GM19043 (cell line): ENCODE measurements at regions not wholly inside any gene's neighbourhood (a gene's known extent, or its start where the extent isn't known, plus 50 kb on each side); places are given as distances from the start of the nearest gene placed in this dataset.

Experiments used
- ATAC-seq: cut with Tn5 transposase; IDR thresholded peaks from one replicate; pipeline ENCODE4 v1.9.1; 2021; ENCODE audit warnings: low read depth; ENCODE audit not compliant: unreplicated experiment

- ATAC-seq, result no peak
Observed at GRCh38 chr12:126681676-126682075, 1585.3 kb upstream of the TMEM132C start.

DNA sequence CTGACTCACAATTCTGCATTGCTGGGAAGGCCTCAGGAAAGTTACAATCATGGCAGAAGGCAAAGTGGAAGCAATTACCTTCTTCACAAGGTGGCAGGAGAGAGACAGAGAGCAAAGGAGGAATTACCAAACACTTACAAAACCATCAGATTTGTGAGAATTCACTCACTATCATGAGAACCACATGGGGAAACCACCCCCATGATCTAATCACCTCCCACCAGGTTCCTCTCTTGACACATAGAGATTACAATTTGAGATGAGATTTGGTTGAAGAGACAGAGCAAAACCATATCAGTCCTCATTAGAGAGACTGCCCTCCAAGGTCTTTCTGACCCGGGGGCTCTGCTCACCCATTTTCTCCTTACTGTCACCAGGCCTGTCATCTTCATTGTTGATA is 1582.3 kb upstream of the TMEM132C start:
- no peak for ATAC-seq

DNA sequence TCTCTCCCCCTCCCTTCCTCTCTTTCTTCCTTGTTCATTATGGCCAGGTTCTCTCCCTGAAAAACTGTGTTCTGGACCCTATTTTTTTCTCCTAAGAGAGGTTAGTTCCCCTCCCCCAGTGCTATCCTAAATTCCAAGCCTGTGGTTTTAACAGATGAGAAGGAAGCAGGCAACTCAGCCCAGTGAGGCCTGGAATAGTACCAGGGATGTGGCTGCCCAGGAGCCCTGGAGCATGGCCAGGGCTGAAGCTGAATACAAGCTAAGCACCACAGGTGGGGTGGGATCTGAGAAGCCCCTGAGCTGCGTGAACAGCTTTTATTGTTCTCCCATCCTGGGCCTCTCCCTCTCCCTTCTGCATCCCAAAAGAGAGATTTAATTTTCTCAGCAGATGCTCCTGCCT is 1581.3 kb upstream of the TMEM132C start:
- no peak for ATAC-seq

- no peak for ATAC-seq
Observed at GRCh38 chr12:126688556-126688955, 1578.4 kb upstream of the TMEM132C start.

- no peak for ATAC-seq
Observed at GRCh38 chr12:126700096-126700495, 1566.9 kb upstream of the TMEM132C start.

GRCh38 chr12:126704609-126705008 is 1562.4 kb upstream of the TMEM132C start:
- ATAC-seq, result no peak

- ATAC-seq, result no peak
Observed at GRCh38 chr12:126706300-126706699, 1560.7 kb upstream of the TMEM132C start.

DNA sequence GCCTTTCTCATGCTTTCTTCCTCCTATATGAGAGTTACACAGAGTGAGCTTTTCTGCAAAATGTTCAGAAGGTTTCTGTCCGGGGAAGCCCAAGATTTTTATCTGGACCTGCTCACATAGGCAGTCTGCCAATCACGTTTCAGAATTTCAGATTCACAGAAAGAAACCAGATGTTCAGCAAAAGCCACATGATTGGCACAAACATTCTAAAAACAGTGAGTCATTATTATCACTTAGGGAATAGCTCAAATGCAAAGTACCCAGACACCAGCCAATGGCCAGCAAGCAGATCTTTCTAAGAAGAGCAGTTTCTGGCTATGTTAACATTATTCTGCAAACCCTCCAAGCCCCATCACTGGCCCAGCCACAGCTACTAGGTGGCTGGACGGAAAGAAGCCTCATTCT is 1558.5 kb upstream of the TMEM132C start:
- ATAC-seq, result no peak

- ATAC-seq, result no peak
Observed at GRCh38 chr12:126718365-126718764, 1548.6 kb upstream of the TMEM132C start.

DNA sequence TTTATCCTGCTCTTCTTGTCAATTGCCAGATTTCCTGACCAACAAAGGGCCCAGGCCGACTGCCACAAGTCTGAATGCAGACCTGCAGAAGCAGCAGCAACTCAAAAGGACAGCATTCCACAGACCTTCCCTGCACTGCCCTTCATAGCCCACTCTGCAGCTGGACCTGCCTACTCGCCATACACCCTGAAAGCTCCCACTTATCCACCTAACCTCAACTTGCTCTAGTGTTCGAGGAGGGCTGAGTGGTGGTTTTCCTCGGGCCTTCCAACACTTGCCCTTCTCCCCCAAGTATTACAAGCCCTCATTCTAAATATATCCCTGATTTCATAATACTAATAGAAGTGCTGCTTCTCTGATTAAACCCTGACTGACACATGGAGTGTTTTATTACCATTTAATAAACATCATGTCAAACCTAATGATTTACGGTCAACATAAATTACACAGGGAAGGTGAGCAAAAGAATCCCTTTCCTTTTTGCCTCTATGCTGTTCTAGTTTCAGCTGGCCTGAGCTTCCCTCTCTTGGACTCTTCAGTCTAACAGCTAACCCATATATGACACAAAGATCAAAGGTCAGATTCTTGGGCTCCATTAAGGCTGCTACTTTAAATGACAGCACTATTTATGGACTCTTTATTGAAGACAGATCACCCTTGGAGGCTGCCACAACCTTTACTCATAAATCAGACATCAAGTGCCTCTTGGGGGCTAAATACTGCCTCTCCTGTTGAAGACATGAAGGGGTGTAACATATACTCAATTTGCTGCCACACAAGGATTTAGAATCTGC is 1546.9 kb upstream of the TMEM132C start:
- no peak for ATAC-seq

- no peak for ATAC-seq
Observed at GRCh38 chr12:126726481-126727217, 1540.3 kb upstream of the TMEM132C start.

DNA sequence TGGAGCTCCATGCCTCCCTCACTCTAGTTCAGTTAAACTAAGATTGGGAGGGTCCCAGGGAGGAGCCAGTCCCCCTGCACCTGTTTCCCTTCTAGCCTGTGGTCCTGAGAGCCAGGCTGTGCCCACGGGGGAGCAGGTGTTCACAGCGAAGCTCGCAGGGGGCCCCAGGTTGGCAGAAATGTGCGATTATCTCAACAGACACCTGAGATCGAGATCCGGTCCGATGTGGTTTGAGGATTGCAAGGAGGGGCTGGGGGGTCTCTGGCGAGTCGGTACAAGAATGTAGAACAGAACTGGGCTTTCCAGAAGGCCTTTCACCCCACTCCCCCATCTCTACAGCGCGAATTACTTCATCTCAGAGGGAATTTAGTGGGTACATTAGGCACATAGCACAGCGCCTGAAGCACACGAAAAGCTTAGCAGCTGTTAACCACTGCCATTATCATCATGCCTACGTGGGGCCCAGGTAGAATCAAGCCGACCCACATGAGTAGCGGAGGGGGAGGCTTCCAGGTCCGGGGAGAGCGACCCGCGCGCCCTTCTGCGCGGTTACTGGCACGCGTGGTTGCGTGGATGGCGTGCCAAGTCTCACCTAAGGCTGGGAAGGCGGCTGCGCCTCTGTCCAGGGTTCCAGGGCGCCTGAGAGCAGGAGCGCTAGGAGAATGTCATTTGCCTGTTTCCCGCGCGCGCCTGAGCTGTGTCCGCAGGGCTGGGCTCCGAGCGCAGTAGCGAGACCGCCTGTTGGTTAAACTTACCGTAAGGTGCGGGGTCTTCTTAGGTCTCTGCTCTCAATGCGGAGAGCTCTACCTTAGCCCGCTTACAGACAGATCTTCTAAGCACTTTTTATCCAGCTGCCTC is 1539.5 kb upstream of the TMEM132C start:
- no peak for ATAC-seq

DNA sequence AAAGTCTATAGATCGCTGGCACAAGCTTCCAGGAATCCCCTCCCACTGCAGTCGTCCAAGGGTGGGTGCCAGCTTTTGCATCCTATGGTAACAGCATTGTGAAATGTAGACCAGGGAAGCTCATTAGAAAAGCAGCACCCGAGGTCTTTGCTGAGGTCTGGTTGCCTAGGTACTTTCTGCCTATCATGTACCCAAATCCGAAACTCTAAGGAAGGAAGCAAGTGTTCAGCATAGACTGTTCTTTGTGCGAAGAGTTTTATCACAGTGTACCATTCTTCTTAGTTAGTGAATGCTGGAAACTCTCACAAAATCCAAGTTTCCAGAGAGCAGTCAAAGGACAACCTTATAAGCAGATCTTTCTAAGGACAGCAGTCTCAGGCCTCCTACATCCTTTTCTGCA is 1532.7 kb upstream of the TMEM132C start:
- ATAC-seq, result no peak

DNA sequence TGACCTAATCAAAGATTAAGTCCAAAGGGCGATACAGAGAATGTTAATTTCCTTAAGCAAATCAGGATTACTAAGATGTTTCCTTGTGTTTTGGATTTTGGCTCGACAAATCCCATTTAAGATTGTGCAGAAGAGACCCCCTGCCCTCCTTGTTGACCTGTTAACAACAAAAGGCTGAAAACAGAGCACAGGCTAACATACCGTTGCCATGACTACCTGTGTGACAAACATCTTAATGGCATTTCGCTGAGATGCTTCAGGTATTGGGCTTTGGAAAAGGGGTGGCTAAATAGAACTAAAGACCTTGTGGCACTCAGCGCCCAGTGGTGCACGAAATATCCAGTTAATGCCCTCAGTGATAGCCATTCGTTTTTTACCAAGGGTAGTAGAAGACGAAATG is 1532.3 kb upstream of the TMEM132C start:
- ATAC-seq, result no peak

- ATAC-seq, result no peak
Observed at GRCh38 chr12:126741536-126742240, 1525.3 kb upstream of the TMEM132C start.

DNA sequence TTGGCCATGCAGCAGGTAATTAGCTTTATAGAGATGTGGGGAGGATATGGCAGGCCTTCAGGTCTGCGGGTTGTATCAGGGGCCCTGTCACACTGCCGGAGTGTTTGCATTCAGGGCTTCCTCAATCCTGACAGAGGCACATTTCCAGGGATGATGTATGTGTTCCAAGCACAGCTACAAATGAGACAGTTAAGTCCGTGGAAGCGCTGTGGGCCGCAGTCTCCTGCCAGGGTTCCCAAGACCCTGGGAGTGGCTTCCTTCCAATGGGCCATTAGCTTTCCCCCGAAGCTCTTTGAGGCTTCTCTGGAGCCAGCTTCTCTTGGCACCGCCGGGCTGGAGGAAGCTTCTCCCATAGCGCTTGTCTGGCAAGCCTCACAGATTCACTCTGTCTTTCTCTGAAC is 1524.7 kb upstream of the TMEM132C start:
- ATAC-seq, result no peak

- peak; percentile 66 for ATAC-seq
Observed at GRCh38 chr12:126747530-126748149, 1519.3 kb upstream of the TMEM132C start.

GRCh38 chr12:126752021-126752420 is 1514.9 kb upstream of the TMEM132C start:
- no peak for ATAC-seq

DNA sequence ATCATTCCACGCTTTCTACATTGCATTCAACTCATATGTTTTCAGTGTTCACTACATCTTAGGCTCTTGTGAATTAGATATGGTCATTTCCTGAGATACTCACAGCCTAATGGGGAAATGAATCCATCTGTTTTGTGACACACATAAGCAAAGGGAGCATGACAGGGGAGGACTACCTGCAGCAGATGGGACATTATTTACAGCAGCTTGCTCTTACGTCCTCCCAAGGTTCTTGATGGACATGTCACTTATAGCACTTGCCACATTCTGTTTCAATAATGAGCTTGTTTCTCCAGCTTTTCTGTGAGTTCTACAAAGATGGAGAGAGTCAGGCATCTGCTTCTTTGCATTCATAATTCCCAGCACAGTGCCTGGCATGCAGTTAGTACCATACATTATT is 1509.6 kb upstream of the TMEM132C start:
- no peak for ATAC-seq

DNA sequence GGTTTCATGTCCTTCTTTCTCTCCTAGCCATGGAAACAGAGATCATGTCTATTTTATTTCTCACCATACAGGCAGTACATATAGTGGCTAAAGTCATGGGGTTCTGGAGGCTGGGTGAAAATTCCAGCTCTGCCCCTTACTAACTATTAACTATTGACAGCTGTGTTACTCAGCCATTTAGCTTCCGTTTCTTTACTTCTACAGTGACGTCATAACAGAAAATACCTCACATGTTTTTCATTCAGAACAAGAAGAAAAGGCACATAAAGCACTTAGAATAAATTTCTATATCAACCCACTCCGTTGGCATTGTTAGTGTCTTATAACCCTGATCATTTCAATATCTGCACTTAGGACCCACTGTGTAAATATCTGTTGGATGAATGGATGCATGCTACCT is 1506.9 kb upstream of the TMEM132C start:
- no peak for ATAC-seq
